ENCODE measurements at regions not wholly inside any gene's neighbourhood (a gene's known extent, or its start where the extent isn't known, plus 50 kb on each side); places are given as distances from the start of the nearest gene placed in this dataset.

DNA sequence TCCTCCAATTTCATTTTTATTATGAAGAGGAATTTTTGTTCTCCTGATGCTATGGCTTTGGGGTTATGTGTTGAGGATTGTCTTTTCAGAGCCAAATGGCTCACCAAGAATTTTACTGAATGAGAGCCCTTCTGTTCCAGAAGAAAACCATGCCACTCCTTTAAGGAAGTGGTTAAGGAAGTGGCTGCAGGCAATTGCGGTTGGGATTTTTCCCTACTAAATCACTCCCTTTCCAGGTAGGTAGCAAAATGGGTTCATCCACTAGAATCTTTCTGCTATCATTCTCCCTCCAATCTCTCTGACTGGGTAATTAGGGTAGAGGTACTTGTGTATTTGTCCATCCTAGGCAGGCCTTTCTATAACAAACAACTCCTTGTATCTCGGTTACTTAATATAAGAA lies 163.1 kb downstream of the TTC8 start:
- TF ChIP-seq, protein P1, sequence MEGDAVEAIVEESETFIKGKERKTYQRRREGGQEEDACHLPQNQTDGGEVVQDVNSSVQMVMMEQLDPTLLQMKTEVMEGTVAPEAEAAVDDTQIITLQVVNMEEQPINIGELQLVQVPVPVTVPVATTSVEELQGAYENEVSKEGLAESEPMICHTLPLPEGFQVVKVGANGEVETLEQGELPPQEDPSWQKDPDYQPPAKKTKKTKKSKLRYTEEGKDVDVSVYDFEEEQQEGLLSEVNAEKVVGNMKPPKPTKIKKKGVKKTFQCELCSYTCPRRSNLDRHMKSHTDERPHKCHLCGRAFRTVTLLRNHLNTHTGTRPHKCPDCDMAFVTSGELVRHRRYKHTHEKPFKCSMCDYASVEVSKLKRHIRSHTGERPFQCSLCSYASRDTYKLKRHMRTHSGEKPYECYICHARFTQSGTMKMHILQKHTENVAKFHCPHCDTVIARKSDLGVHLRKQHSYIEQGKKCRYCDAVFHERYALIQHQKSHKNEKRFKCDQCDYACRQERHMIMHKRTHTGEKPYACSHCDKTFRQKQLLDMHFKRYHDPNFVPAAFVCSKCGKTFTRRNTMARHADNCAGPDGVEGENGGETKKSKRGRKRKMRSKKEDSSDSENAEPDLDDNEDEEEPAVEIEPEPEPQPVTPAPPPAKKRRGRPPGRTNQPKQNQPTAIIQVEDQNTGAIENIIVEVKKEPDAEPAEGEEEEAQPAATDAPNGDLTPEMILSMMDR (IDR thresholded peaks at IDR 0.05) = no peak
- no peak for TF ChIP-seq POLR2A (IDR thresholded peaks at IDR 0.05)

All from right lobe of liver (tissue), 4 donors.